Natural killer cell treated with Interleukin-12 subunit alpha and Interleukin-12 subunit beta and Interleukin-15 and Interleukin-18, amount 100 ng/mL, for 72 hours (primary cell): ENCODE measurements at regions not wholly inside any gene's neighbourhood (a gene's known extent, or its start where the extent isn't known, plus 50 kb on each side); places are given as distances from the start of the nearest gene placed in this dataset.
A peak's percentile ranks its signal among the peaks of the same experiment; 100 is the strongest.

Experiments
- ATAC-seq, 2 donors: fragments of 150-1000 bp; cut with Tn5 transposase in 1 of 2; sonication (Bioruptor Pico), chemical (Tn5 transposase) in 1 of 2; 2 replicates each; pipeline ENCODE4 v1.10.0; 2021
- DNase-seq: peaks from one replicate; pipeline ENCODE4 v3.0.0; 2022; ENCODE audit warnings: low spot score
- H3K27ac Mint-ChIP-seq, 2 donors: 1 replicate in 1 of 2; 2 replicates in 1 of 2; pipeline ENCODE4 v1.8.0; 2022; ENCODE audit warnings: mixed read lengths in 2 of 2, mild to moderate bottlenecking in 1 of 2, moderate library complexity in 1 of 2
- H3K27me3 Mint-ChIP-seq, 2 donors: 1 replicate in 1 of 2; 2 replicates in 1 of 2; pipeline ENCODE4 v1.8.0; 2022; ENCODE audit warnings: mixed read lengths in 2 of 2
- H3K36me3 Mint-ChIP-seq: one replicate; pipeline ENCODE4 v1.8.0; 2022; ENCODE audit warnings: mixed read lengths
- H3K4me1 Mint-ChIP-seq, 2 donors: 1 replicate in 1 of 2; 2 replicates in 1 of 2; pipeline ENCODE4 v1.8.0; 2022; ENCODE audit warnings: low read depth in 2 of 2, mixed read lengths in 2 of 2, mild to moderate bottlenecking in 1 of 2
- H3K4me3 Mint-ChIP-seq: one replicate; pipeline ENCODE4 v1.8.0; 2022; ENCODE audit warnings: mixed read lengths
- H3K9me3 Mint-ChIP-seq: 2 replicates; pipeline ENCODE4 v1.8.0; 2022; ENCODE audit warnings: mixed read lengths

GRCh38 chr2:102078773-102079172 lies 63.8 kb upstream of the IL1R1 start:
- H3K27ac Mint-ChIP-seq: no peak overlapping the region
- ATAC-seq (no peak), DNase-seq (no peak)
- H3K4me3 Mint-ChIP-seq: no peak overlapping the region
- peaks cover 7% of the 10 kb centered on the region for H3K36me3 Mint-ChIP-seq
- H3K4me1 Mint-ChIP-seq: peaks cover 34 to 40% of the 10 kb centered on the region in 2 donors
- H3K27me3 Mint-ChIP-seq: peaks cover 29 to 32% of the 10 kb centered on the region in 2 donors
- H3K9me3 Mint-ChIP-seq: no peaks in the 10 kb centered on the region

- peaks cover 7% of the 10 kb centered on the region for H3K36me3 Mint-ChIP-seq
- H3K4me3 Mint-ChIP-seq: peak overlapping the region; percentile 70
- H3K4me1 Mint-ChIP-seq: peaks cover 34 to 36% of the 10 kb centered on the region in 2 donors
- ATAC-seq: peak in 1 of 2 donors; percentile 31
- peak overlapping the region; percentile 51 to 57 for H3K27ac Mint-ChIP-seq
- H3K9me3 Mint-ChIP-seq: no peaks in the 10 kb centered on the region
- no peak for DNase-seq
- H3K27me3 Mint-ChIP-seq: peaks cover 28 to 32% of the 10 kb centered on the region in 2 donors
These were observed 61.9 kb upstream of the IL1R1 start for GRCh38 chr2:102080451-102081242.

- Mint-ChIP-seq H3K4me3 (no peak overlapping the region), H3K9me3 (no peaks in the 10 kb centered on the region), H3K36me3 (peaks cover 7% of the 10 kb centered on the region), H3K27me3 (peaks cover 28 to 32% of the 10 kb centered on the region in 2 donors), H3K27ac (peak overlapping the region; percentile 51 to 57), H3K4me1 (peaks cover 34 to 36% of the 10 kb centered on the region in 2 donors)
- ATAC-seq (no peak), DNase-seq (no peak)
These were observed 61.4 kb upstream of the IL1R1 start for GRCh38 chr2:102081243-102081522.

- peaks cover 26 to 31% of the 10 kb centered on the region in 2 donors for H3K27me3 Mint-ChIP-seq
- H3K4me3 Mint-ChIP-seq: no peak overlapping the region
These were observed 60.9 kb upstream of the IL1R1 start for GRCh38 chr2:102081606-102082005.

GRCh38 chr2:102082571-102083392 lies 59.8 kb upstream of the IL1R1 start:
- peaks cover 24 to 25% of the 10 kb centered on the region in 2 donors for H3K27me3 Mint-ChIP-seq
- peak; percentile 95 for ATAC-seq
- peaks cover 34 to 36% of the 10 kb centered on the region in 2 donors for H3K4me1 Mint-ChIP-seq
- H3K9me3 Mint-ChIP-seq: no peaks in the 10 kb centered on the region
- H3K4me3 Mint-ChIP-seq: peak overlapping the region; percentile 60
- peak overlapping the region; percentile 78 to 83 for H3K27ac Mint-ChIP-seq
- peaks cover 10% of the 10 kb centered on the region for H3K36me3 Mint-ChIP-seq
- DNase-seq: peak; percentile 76

More at GRCh38 chr2:102081606-102082005, 60.9 kb upstream of the IL1R1 start:
- H3K9me3 Mint-ChIP-seq: no peaks in the 10 kb centered on the region
- ATAC-seq (no peak), DNase-seq (no peak)
- no peak overlapping the region for H3K27ac Mint-ChIP-seq
- peaks cover 34 to 36% of the 10 kb centered on the region in 2 donors for H3K4me1 Mint-ChIP-seq
- peaks cover 7% of the 10 kb centered on the region for H3K36me3 Mint-ChIP-seq

- Mint-ChIP-seq H3K27ac (peak overlapping the region; percentile 78 to 83), H3K4me1 (peaks cover 34 to 36% of the 10 kb centered on the region in 2 donors), H3K9me3 (no peaks in the 10 kb centered on the region), H3K27me3 (peaks cover 23 to 24% of the 10 kb centered on the region in 2 donors), H3K36me3 (peaks cover 11% of the 10 kb centered on the region), H3K4me3 (no peak overlapping the region)
- DNase-seq (no peak), ATAC-seq (no peak)
These were observed 59.2 kb upstream of the IL1R1 start for GRCh38 chr2:102083393-102083703.

- peaks cover 6% of the 10 kb centered on the region for H3K36me3 Mint-ChIP-seq
- no peak overlapping the region for H3K4me3 Mint-ChIP-seq
- H3K27ac Mint-ChIP-seq: no peak overlapping the region
- no peak for DNase-seq
- peaks cover 15 to 23% of the 10 kb centered on the region in 2 donors for H3K27me3 Mint-ChIP-seq
- H3K4me1 Mint-ChIP-seq: peaks cover 34 to 36% of the 10 kb centered on the region in 2 donors
- no peaks in the 10 kb centered on the region for H3K9me3 Mint-ChIP-seq
- no peak for ATAC-seq
These were observed 57.9 kb upstream of the IL1R1 start for GRCh38 chr2:102084651-102085050.

GRCh38 chr2:102085238-102085637 lies 57.3 kb upstream of the IL1R1 start:
- no peak overlapping the region for H3K27ac Mint-ChIP-seq
- H3K9me3 Mint-ChIP-seq: peaks cover under 1% of the 10 kb centered on the region
- ATAC-seq (no peak), DNase-seq (no peak)
- peaks cover 8% of the 10 kb centered on the region for H3K36me3 Mint-ChIP-seq
- H3K27me3 Mint-ChIP-seq: peaks cover 16 to 23% of the 10 kb centered on the region in 2 donors
- peaks cover 31 to 34% of the 10 kb centered on the region in 2 donors for H3K4me1 Mint-ChIP-seq
- no peak overlapping the region for H3K4me3 Mint-ChIP-seq

- Mint-ChIP-seq H3K4me3 (no peak overlapping the region), H3K4me1 (peaks cover 21 to 24% of the 10 kb centered on the region in 2 donors), H3K27ac (no peak overlapping the region), H3K36me3 (peaks cover 16% of the 10 kb centered on the region), H3K9me3 (peaks cover 4% of the 10 kb centered on the region), H3K27me3 (peaks cover 21 to 24% of the 10 kb centered on the region in 2 donors)
- DNase-seq (no peak), ATAC-seq (no peak)
These were observed 56.2 kb upstream of the IL1R1 start for GRCh38 chr2:102086150-102086872.

- no peak for DNase-seq
- no peak for ATAC-seq
- Mint-ChIP-seq H3K4me1 (no peaks in the 10 kb centered on the region), H3K27me3 (peaks cover 33 to 42% of the 10 kb centered on the region in 2 donors), H3K36me3 (peaks cover 16% of the 10 kb centered on the region), H3K4me3 (no peak overlapping the region), H3K9me3 (peaks cover 4% of the 10 kb centered on the region), H3K27ac (no peak overlapping the region)
These were observed 51.4 kb upstream of the IL1R1 start for GRCh38 chr2:102091121-102091520.

GRCh38 chr2:102091908-102092307 lies 50.6 kb upstream of the IL1R1 start:
- Mint-ChIP-seq H3K27me3 (peaks cover 35 to 49% of the 10 kb centered on the region in 2 donors), H3K9me3 (peaks cover 4% of the 10 kb centered on the region), H3K4me3 (no peak overlapping the region), H3K36me3 (peaks cover 16% of the 10 kb centered on the region), H3K27ac (no peak overlapping the region), H3K4me1 (no peaks in the 10 kb centered on the region)
- no peak for DNase-seq
- ATAC-seq: no peak

GRCh38 chr2:102092535-102092934 lies 50.0 kb upstream of the IL1R1 start:
- no peak overlapping the region for H3K27ac Mint-ChIP-seq
- H3K4me1 Mint-ChIP-seq: no peaks in the 10 kb centered on the region
- H3K27me3 Mint-ChIP-seq: peaks cover 37 to 50% of the 10 kb centered on the region in 2 donors
- peaks cover 15% of the 10 kb centered on the region for H3K36me3 Mint-ChIP-seq
- no peak overlapping the region for H3K4me3 Mint-ChIP-seq
- peaks cover 4% of the 10 kb centered on the region for H3K9me3 Mint-ChIP-seq
- DNase-seq: no peak
- no peak for ATAC-seq
